Naive thymus-derived CD4-positive, alpha-beta T cell (primary cell): ENCODE measurements at regions not wholly inside any gene's neighbourhood (a gene's known extent, or its start where the extent isn't known, plus 50 kb on each side); places are given as distances from the start of the nearest gene placed in this dataset.
A peak's percentile ranks its signal among the peaks of the same experiment; 100 is the strongest.
"Not testable (repeated sequence)": the region's sequence is repeated elsewhere in the genome, so short reads cannot be mapped to it uniquely, and the experiment has no call there.

Experiments
- ATAC-seq: fragments of 150-1000 bp; cut with Tn5 transposase; 2 replicates; pipeline ENCODE4 v1.10.0; 2021; ENCODE audit warnings: mild to moderate bottlenecking, moderate library complexity
- CTCF ChIA-PET: fragments of 350-600 bp; sonication (Branson Sonifier 250); formaldehyde crosslinking; loops from one replicate; lab custom pipeline; 2021; ENCODE audit warnings: antibody characterized with exemption; lab: Charles Lee
- POLR2A ChIA-PET: fragments of 350-600 bp; sonication (Branson Sonifier 250); formaldehyde crosslinking; loops from one replicate; lab custom pipeline; 2021; ENCODE audit warnings: antibody characterized with exemption, inconsistent platforms; lab: Charles Lee
- DNase-seq, 9 donors: peaks; one replicate each; pipeline versions ENCODE4 v3.0.0 to v3.0.0-alpha.2; 2020 to 2022; ENCODE audit warnings: mixed read lengths in 1 of 9
- H3K27ac ChIP-seq: one replicate; pipeline ENCODE4 v1.7.0; 2013; ENCODE audit warnings: mild to moderate bottlenecking, low read depth, low read length, moderate library complexity
- H3K27me3 ChIP-seq, 2 donors: one replicate each; pipeline ENCODE4 v1.7.0; 2013; ENCODE audit warnings: low read length in 2 of 2, mild to moderate bottlenecking in 2 of 2, moderate library complexity in 2 of 2; ENCODE audit not compliant: control insufficient read depth in 2 of 2, insufficient read depth in 2 of 2
- H3K36me3 ChIP-seq, 3 experiments: 1 replicate in 2 of 3; 2 replicates in 1 of 3; pipeline ENCODE4 v1.7.0; 2013; ENCODE audit warnings: low read length in 3 of 3, mild to moderate bottlenecking in 3 of 3, moderate library complexity in 1 of 3; ENCODE audit not compliant: insufficient read depth in 3 of 3, control insufficient read depth in 2 of 3
- H3K4me1 ChIP-seq, 2 donors: one replicate each; pipeline ENCODE4 v1.7.0; 2013; ENCODE audit warnings: low read length in 2 of 2, mild to moderate bottlenecking in 2 of 2, moderate library complexity in 1 of 2; ENCODE audit not compliant: control insufficient read depth in 2 of 2, insufficient read depth in 2 of 2
- H3K4me3 ChIP-seq: 2 replicates; pipeline ENCODE4 v1.7.0; 2013; ENCODE audit warnings: mild to moderate bottlenecking, low read length
- H3K9me3 ChIP-seq, 3 experiments: 1 replicate in 2 of 3; 2 replicates in 1 of 3; pipeline ENCODE4 v1.7.0; 2013; ENCODE audit warnings: low read length in 3 of 3; ENCODE audit not compliant: control insufficient read depth in 2 of 3
- H3K27ac Mint-ChIP-seq, 9 donors: one replicate each; pipeline ENCODE4 v1.8.0; 2020 to 2022; ENCODE audit warnings: mixed read lengths in 9 of 9, mild to moderate bottlenecking in 8 of 9, moderate library complexity in 5 of 9, inconsistent platforms in 2 of 9
- H3K27me3 Mint-ChIP-seq, 5 donors: one replicate each; pipeline ENCODE4 v1.8.0; 2021 to 2022; ENCODE audit warnings: mixed read lengths in 5 of 5, mild to moderate bottlenecking in 1 of 5
- H3K36me3 Mint-ChIP-seq, 5 donors: one replicate each; pipeline ENCODE4 v1.8.0; 2020 to 2022; ENCODE audit warnings: mixed read lengths in 5 of 5, mild to moderate bottlenecking in 3 of 5, inconsistent platforms in 1 of 5
- H3K4me1 Mint-ChIP-seq, 7 donors: one replicate each; pipeline ENCODE4 v1.8.0; 2020 to 2022; ENCODE audit warnings: mixed read lengths in 7 of 7, mild to moderate bottlenecking in 3 of 7, inconsistent platforms in 1 of 7
- H3K4me3 Mint-ChIP-seq, 10 donors: one replicate each; pipeline ENCODE4 v1.8.0; 2020 to 2022; ENCODE audit warnings: mild to moderate bottlenecking in 10 of 10, mixed read lengths in 10 of 10, moderate library complexity in 6 of 10, inconsistent platforms in 2 of 10
- H3K9me3 Mint-ChIP-seq, 11 donors: one replicate each; pipeline ENCODE4 v1.8.0; 2020 to 2022; ENCODE audit warnings: mixed read lengths in 11 of 11, mild to moderate bottlenecking in 4 of 11, inconsistent platforms in 1 of 11, moderate library complexity in 1 of 11
- intact Hi-C, 2 donors: fragments of 100-400 bp; cut with micrococcal nuclease; formaldehyde crosslinking; loops; one replicate each; pipeline ENCODE4 v1.15.1; 2023

DNA sequence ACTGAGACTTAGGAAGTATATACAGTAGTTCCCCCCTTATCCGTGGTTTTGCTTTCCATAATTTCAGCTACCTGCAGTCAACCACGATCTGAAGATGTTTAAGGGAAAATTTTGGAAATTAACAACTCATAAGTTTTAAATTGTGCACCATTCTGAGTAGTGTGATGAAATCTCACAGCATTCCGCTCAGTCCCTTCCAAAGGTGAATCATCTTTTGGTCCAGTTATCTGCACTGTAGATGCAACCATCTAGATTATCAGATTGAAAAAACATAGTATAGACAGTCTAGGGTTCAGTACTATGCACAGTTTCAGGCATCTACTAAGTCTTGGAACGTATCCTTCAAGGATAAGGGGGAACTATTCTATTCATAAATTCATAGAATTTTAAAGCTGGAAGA lies 109.0 kb downstream of the ANXA3 start:
- DNase-seq: no peak
- ATAC-seq: no peak
- H3K27ac Mint-ChIP-seq: no peak overlapping the region
- Histone ChIP-seq H3K27me3 (no peaks in the 10 kb centered on the region), H3K36me3 (no peaks in the 10 kb centered on the region), H3K9me3 (no peaks in the 10 kb centered on the region), H3K4me3 (no peak overlapping the region), H3K27ac (no peak overlapping the region), H3K4me1 (peaks cover 8 to 36% of the 10 kb centered on the region in 2 donors)
- intact Hi-C loops: loop anchor here in 1 of 2 donors (5.0 kb wide), 1 partner anchor 277 kb away; the partner anchor contains the start of gene PAQR3
- H3K36me3 Mint-ChIP-seq: peaks cover 0 to 4% (median 0%) of the 10 kb centered on the region in 5 donors
- POLR2A ChIA-PET: no interaction called here
- H3K27me3 Mint-ChIP-seq: no peaks in the 10 kb centered on the region
- no peak overlapping the region for H3K4me3 Mint-ChIP-seq
- peaks cover 40 to 66% (median 59%) of the 10 kb centered on the region in 7 donors for H3K4me1 Mint-ChIP-seq
- CTCF ChIA-PET: interaction anchor here (2.4 kb wide), 1 partner anchor 17 kb away, joined by 8 read pairs; no protein-coding TSS in a partner anchor
- H3K9me3 Mint-ChIP-seq: peaks cover 0 to 5% (median 0%) of the 10 kb centered on the region in 11 donors

DNA sequence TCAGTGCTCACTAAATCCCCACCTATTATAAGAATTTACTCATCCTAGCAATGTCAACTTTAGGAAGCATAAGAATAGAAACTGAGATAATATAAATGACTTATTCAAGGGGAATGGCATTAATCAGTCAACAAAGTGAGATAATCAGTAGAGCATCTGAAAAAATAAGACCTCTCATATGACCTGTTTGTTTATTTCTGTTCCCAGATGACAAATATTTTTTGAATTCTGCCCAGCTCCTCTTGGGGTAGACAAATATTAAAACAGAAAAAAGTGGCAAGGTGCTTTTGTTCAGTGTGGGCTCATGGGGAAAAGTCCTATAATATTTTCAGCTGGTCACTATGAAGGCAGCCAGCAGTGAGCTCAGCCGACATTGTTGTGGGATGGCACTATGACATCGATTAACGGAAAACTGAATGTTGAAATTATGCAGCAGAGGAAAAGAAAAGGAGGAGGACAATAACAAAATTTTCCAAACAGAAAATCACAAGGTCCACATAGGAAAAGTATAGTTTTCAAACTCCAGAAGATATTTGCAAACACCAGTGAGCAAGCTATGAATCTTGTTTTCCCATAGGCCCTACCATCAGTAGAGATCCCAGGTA lies 109.6 kb downstream of the ANXA3 start:
- no peaks in the 10 kb centered on the region for H3K36me3 ChIP-seq
- Mint-ChIP-seq H3K4me3 (peak overlapping the region in 2 of 10 donors; percentile 6 to 37), H3K9me3 (peaks cover 0 to 5% (median 0%) of the 10 kb centered on the region in 11 donors), H3K27me3 (no peaks in the 10 kb centered on the region), H3K27ac (peak overlapping the region in 1 of 9 donors; percentile 56), H3K4me1 (peaks cover 37 to 63% (median 56%) of the 10 kb centered on the region in 7 donors), H3K36me3 (peaks cover 0 to 4% (median 0%) of the 10 kb centered on the region in 5 donors)
- H3K9me3 ChIP-seq: no peaks in the 10 kb centered on the region
- ChIA-PET POLR2A (interaction anchor here (0.8 kb wide), 1 partner anchor 10 kb away, joined by 6 read pairs; no protein-coding TSS in a partner anchor), CTCF (interaction anchor here (0.9 to 2.4 kb wide), 3 partner anchors 17 to 292 kb away, joined by 3 to 8 read pairs (median 4); no protein-coding TSS in a partner anchor)
- no peak for ATAC-seq
- no peak overlapping the region for H3K4me3 ChIP-seq
- DNase-seq: no peak
- H3K4me1 ChIP-seq: peaks cover 8 to 36% of the 10 kb centered on the region in 2 donors
- H3K27me3 ChIP-seq: no peaks in the 10 kb centered on the region
- H3K27ac ChIP-seq: no peak overlapping the region
- intact Hi-C loops: loop anchor here in 1 of 2 donors (5.0 kb wide), 1 partner anchor 276 kb away; the partner anchor contains the start of gene PAQR3

DNA sequence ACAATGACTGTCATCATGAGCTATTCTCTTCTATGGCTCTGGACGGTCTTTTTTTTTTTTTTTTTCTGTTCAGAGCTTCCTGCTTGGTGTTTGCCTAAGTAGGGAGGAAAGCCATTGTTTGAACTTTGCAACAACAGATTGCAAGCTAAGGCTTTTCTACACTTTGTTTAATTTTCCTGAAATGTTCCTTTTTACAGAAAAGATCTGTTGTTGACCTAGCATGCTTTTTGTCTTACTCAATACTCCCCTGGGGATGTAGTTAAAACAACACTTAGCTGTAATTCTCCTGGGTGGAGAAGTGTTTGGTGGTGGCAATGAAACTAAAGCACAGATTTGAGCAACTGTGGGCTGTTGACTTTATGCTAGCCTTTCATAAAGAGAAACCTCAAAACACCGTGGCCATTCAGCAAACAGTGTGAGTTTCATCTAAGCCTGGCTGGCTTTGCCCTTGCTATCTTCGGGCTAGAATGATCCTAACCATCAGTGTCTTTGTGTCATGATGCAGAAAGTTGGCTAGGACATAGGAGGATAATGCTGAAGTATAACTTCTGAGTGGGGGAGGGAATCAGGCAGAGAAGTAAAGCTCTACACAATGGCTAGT lies 110.5 kb downstream of the ANXA3 start:
- intact Hi-C loops: loop anchor here in 1 of 2 donors (5.0 kb wide), 1 partner anchor 275 kb away; the partner anchor contains the start of gene PAQR3
- ATAC-seq: no peak
- H3K36me3 ChIP-seq: no peaks in the 10 kb centered on the region
- H3K4me1 ChIP-seq: peaks cover 8 to 29% of the 10 kb centered on the region in 2 donors
- H3K9me3 ChIP-seq: no peaks in the 10 kb centered on the region
- H3K27me3 Mint-ChIP-seq: no peaks in the 10 kb centered on the region
- POLR2A ChIA-PET: interaction anchor here (0.6 kb wide), 2 partner anchors 8 to 14 kb away, joined by 3 to 4 read pairs; no protein-coding TSS in a partner anchor
- no peak overlapping the region for H3K27ac ChIP-seq
- no peak overlapping the region for H3K4me3 ChIP-seq
- no peaks in the 10 kb centered on the region for H3K27me3 ChIP-seq
- H3K36me3 Mint-ChIP-seq: peaks cover 0 to 4% (median 0%) of the 10 kb centered on the region in 5 donors
- peak overlapping the region in 4 of 10 donors; percentile 1 to 39 (median 12) for H3K4me3 Mint-ChIP-seq
- peaks cover 0 to 5% (median 0%) of the 10 kb centered on the region in 11 donors for H3K9me3 Mint-ChIP-seq
- H3K27ac Mint-ChIP-seq: peak overlapping the region in 1 of 9 donors; percentile 11
- CTCF ChIA-PET: interaction anchor here (0.9 to 2.4 kb wide), 3 partner anchors 18 to 291 kb away, joined by 3 to 8 read pairs (median 4); no protein-coding TSS in a partner anchor
- H3K4me1 Mint-ChIP-seq: peaks cover 36 to 61% (median 56%) of the 10 kb centered on the region in 7 donors
- DNase-seq: no peak

DNA sequence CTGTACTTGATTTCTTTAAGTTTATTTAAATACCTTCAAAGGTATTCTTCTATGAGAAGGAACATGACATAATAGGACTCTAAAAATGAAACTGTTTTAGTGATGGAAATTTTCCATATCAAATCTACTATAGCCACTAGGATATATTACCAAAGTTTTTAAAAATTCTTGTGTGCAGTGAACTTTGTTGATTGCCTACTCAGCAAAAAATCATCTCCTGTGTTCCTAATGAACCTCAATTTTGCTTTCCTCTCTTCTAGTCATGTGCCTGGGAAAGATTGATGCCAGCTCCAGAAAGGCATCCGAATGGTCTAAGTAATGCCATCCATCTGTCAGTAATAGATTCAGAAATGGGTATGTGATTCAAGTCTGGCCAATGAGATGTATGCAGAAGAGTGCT lies 111.1 kb downstream of the ANXA3 start:
- DNase-seq (no peak), ATAC-seq (no peak)
- ChIA-PET CTCF (interaction anchor here (2.4 kb wide), 1 partner anchor 19 kb away, joined by 8 read pairs; no protein-coding TSS in a partner anchor), POLR2A (no interaction called here)
- intact Hi-C loops: loop anchor here in 1 of 2 donors (5.0 kb wide), 1 partner anchor 275 kb away; the partner anchor contains the start of gene PAQR3
- peak overlapping the region in 1 of 9 donors; percentile 46 for H3K27ac Mint-ChIP-seq
- H3K9me3 Mint-ChIP-seq: peaks cover 0 to 5% (median 0%) of the 10 kb centered on the region in 11 donors
- H3K4me3 Mint-ChIP-seq: peak overlapping the region in 1 of 10 donors; percentile 7
- H3K4me1 Mint-ChIP-seq: peaks cover 31 to 59% (median 56%) of the 10 kb centered on the region in 7 donors
- Histone ChIP-seq H3K27ac (no peak overlapping the region), H3K27me3 (no peaks in the 10 kb centered on the region), H3K4me1 (peaks cover 6 to 23% of the 10 kb centered on the region in 2 donors), H3K9me3 (no peaks in the 10 kb centered on the region), H3K4me3 (no peak overlapping the region), H3K36me3 (no peaks in the 10 kb centered on the region)
- no peaks in the 10 kb centered on the region for H3K27me3 Mint-ChIP-seq
- H3K36me3 Mint-ChIP-seq: peaks cover 0 to 4% (median 0%) of the 10 kb centered on the region in 5 donors

DNA sequence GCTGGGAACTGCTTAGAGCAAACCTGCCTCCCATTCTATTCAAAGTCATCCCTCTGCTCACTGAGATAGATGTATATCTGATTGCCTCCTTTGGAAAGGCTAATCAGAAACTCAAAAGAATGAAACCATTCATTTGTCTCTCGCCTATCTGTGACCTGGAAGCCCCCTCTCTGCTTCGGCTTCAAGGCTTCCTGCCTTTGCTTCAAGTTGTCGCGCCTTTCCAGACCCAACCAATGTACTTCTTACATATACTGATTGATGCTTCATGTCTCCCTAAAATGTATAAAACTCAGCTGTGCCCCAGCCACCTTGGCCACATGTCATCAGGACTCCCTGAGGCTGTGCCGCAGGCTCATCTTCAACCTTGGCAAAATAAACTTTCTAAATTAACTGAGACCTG lies 111.9 kb upstream of the BMP2K start:
- H3K36me3 Mint-ChIP-seq, H3K36me3 ChIP-seq, CTCF ChIA-PET, H3K27ac ChIP-seq, H3K9me3 Mint-ChIP-seq, H3K4me3 ChIP-seq, H3K27ac Mint-ChIP-seq, ATAC-seq, H3K27me3 ChIP-seq, DNase-seq, POLR2A ChIA-PET, H3K4me3 Mint-ChIP-seq, H3K9me3 ChIP-seq, H3K27me3 Mint-ChIP-seq, H3K4me1 ChIP-seq: not testable (repeated sequence)
- intact Hi-C loops: loop anchor here in 1 of 2 donors (5.0 kb wide), 1 partner anchor 273 kb away; the partner anchor contains the start of gene PAQR3
- H3K4me1 Mint-ChIP-seq: peaks cover 18 to 50% (median 45%) of the 10 kb centered on the region in 7 donors

DNA sequence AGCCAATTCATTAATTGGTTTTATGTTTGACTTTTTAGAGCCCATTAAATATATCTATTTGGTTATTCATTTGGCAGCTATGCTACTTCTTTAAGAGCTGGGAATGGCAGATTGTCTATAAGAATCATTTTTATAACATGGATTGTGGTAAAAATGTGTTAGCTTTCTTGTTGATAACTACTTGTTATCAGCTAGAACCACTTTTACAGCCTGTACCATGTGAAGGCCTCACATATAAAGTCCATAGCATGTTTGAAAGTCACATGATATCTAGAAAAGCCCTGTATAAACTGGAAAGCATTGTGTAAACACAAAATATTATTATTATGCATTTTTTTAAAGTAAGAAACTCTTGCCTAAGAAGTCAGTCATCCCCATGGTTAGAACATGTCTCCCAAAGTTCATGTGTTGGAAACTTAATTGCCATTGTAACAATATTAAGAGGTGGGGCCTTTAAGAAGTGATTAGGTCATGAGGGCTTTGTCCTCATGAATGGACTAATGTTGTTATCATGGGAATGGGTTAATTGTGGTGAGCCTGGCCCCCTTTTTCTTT lies 110.9 kb upstream of the BMP2K start:
- Mint-ChIP-seq H3K27me3 (no peaks in the 10 kb centered on the region), H3K4me1 (peaks cover 18 to 46% (median 41%) of the 10 kb centered on the region in 7 donors), H3K9me3 (peaks cover 0 to 5% (median 0%) of the 10 kb centered on the region in 11 donors), H3K36me3 (peaks cover 0 to 4% (median 0%) of the 10 kb centered on the region in 5 donors), H3K27ac (no peak overlapping the region), H3K4me3 (no peak overlapping the region)
- CTCF ChIA-PET: no interaction called here
- Histone ChIP-seq H3K4me3 (no peak overlapping the region), H3K36me3 (no peaks in the 10 kb centered on the region), H3K4me1 (peaks cover 0 to 7% of the 10 kb centered on the region in 2 donors), H3K9me3 (no peaks in the 10 kb centered on the region), H3K27ac (no peak overlapping the region), H3K27me3 (no peaks in the 10 kb centered on the region)
- DNase-seq: no peak
- intact Hi-C loops: no loop called here
- POLR2A ChIA-PET: no interaction called here
- ATAC-seq: no peak
